GM19351 (cell line): ENCODE measurements at regions not wholly inside any gene's neighbourhood (a gene's known extent, or its start where the extent isn't known, plus 50 kb on each side); places are given as distances from the start of the nearest gene placed in this dataset.
"Not testable (repeated sequence)": the region's sequence is repeated elsewhere in the genome, so short reads cannot be mapped to it uniquely, and the experiment has no call there.

ENCODE experiments used
- ATAC-seq: cut with Tn5 transposase; IDR thresholded peaks from one replicate; pipeline ENCODE4 v1.9.1; 2021; ENCODE audit warnings: mild to moderate bottlenecking, moderate library complexity; ENCODE audit not compliant: unreplicated experiment

- no peak for ATAC-seq
These were observed 146.8 kb downstream of the TPRA1 start for GRCh38 chr3:127443581-127444375.

GRCh38 chr3:127442506-127442905, 148.0 kb downstream of the TPRA1 start:
- ATAC-seq = no peak

- no peak for ATAC-seq
These were observed 148.8 kb downstream of the TPRA1 start for GRCh38 chr3:127441764-127442163.

- ATAC-seq = no peak
These were observed 150.1 kb downstream of the TPRA1 start for GRCh38 chr3:127440384-127440783.

- ATAC-seq = no peak
These were observed 150.9 kb downstream of the TPRA1 start for GRCh38 chr3:127439621-127440020.

- no peak for ATAC-seq
These were observed 151.1 kb upstream of the PRR20G start for GRCh38 chr3:127438951-127439350.

GRCh38 chr3:127438371-127438770, 150.5 kb upstream of the PRR20G start:
- ATAC-seq = no peak

- ATAC-seq = not testable (repeated sequence)
These were observed 147.5 kb upstream of the PRR20G start for GRCh38 chr3:127435299-127435698.

GRCh38 chr3:127431066-127431465, 143.2 kb upstream of the PRR20G start:
- no peak for ATAC-seq

- no peak for ATAC-seq
These were observed 140.6 kb upstream of the PRR20G start for GRCh38 chr3:127428344-127428997.

GRCh38 chr3:127427666-127428065, 139.8 kb upstream of the PRR20G start:
- no peak for ATAC-seq

GRCh38 chr3:127427156-127427555, 139.3 kb upstream of the PRR20G start:
- no peak for ATAC-seq

- no peak for ATAC-seq
These were observed 138.8 kb upstream of the PRR20G start for GRCh38 chr3:127426444-127427153.

- ATAC-seq = no peak
These were observed 137.9 kb upstream of the PRR20G start for GRCh38 chr3:127425505-127426443.

- ATAC-seq = no peak
These were observed 137.1 kb upstream of the PRR20G start for GRCh38 chr3:127424766-127425504.

GRCh38 chr3:127423856-127424765, 136.3 kb upstream of the PRR20G start:
- ATAC-seq = no peak

GRCh38 chr3:127422663-127423375, 135.0 kb upstream of the PRR20G start:
- ATAC-seq = no peak

- ATAC-seq = no peak
These were observed 134.3 kb upstream of the PRR20G start for GRCh38 chr3:127421943-127422662.
